K562 (cell line): ENCODE measurements at regions not wholly inside any gene's neighbourhood (a gene's known extent, or its start where the extent isn't known, plus 50 kb on each side); places are given as distances from the start of the nearest gene placed in this dataset.

Experiments used
- BCL6 ChIP-seq: fragments of 250-450 bp; sonication (Bioruptor Pico); IDR thresholded peaks from 2 replicates; pipeline ENCODE4 v1.4.0; 2020
- CBFA2T3 ChIP-seq: fragments of 450-650 bp; IDR thresholded peaks from 2 replicates; pipeline ENCODE4 v1.6.1; 2017
- DNMT1 ChIP-seq: fragments of 450-650 bp; IDR thresholded peaks from 2 replicates; pipeline ENCODE4 v1.6.1; 2016; ENCODE audit warnings: antibody characterized with exemption, mild to moderate bottlenecking
- ELK3 ChIP-seq: fragments of 450-650 bp; formaldehyde crosslinking; IDR thresholded peaks from 2 replicates; pipeline ENCODE4 v1.4.0; 2020; ENCODE audit warnings: mild to moderate bottlenecking
- HNRNPH1 ChIP-seq: fragments of 200-400 bp; formaldehyde crosslinking; optimal IDR thresholded peaks from 2 replicates; pipeline ENCODE3; 2017; ENCODE audit warnings: low read depth, mild to moderate bottlenecking, low read length, moderate library complexity
- IFI16 ChIP-seq: fragments of 250-450 bp; sonication (Bioruptor Pico); IDR thresholded peaks from 2 replicates; pipeline ENCODE4 v2.1.2; 2022; ENCODE audit warnings: mild to moderate bottlenecking, inconsistent platforms
- KDM1A ChIP-seq, 2 experiments: fragments of 450-650 bp; IDR thresholded peaks; 2 replicates each; pipeline ENCODE4 v1.6.1; 2016; ENCODE audit warnings: mild to moderate bottlenecking in 2 of 2
- KLF16 ChIP-seq: IDR thresholded peaks from 2 replicates; pipeline ENCODE4 v1.6.1; 2016; ENCODE audit warnings: antibody characterized with exemption
- MIER1 ChIP-seq: fragments of 450-650 bp; IDR thresholded peaks from 2 replicates; pipeline ENCODE4 v1.6.1; 2016; ENCODE audit warnings: antibody characterized with exemption, mild to moderate bottlenecking, low read depth
- MTA1 ChIP-seq: fragments of 450-650 bp; IDR thresholded peaks from 2 replicates; pipeline ENCODE4 v1.6.1; 2017; ENCODE audit warnings: borderline replicate concordance
- TAF15 ChIP-seq: fragments of 200-400 bp; formaldehyde crosslinking; IDR thresholded peaks from 2 replicates; pipeline ENCODE4 v1.6.1; 2017; ENCODE audit warnings: mild to moderate bottlenecking, low read depth, low read length, moderate library complexity
- TCF15 ChIP-seq: fragments of 250-450 bp; sonication (Bioruptor Pico); IDR thresholded peaks from 2 replicates; pipeline ENCODE4 v1.8.0; 2022; ENCODE audit warnings: moderate library complexity, mild to moderate bottlenecking, inconsistent platforms
- ZBTB1 ChIP-seq: sonication (generic); formaldehyde crosslinking; IDR thresholded peaks from 2 replicates; pipeline ENCODE4 v1.8.1; 2023; ENCODE audit warnings: missing genetic modification reagents, low read depth, mild to moderate bottlenecking, borderline replicate concordance
- ZBTB11 ChIP-seq, 3 experiments: fragments of 200-800 bp in 1 of 3; fragments of 250-450 bp in 1 of 3; fragments of 450-650 bp in 1 of 3; sonication (Bioruptor Pico) in 1 of 3; sonication (Bioruptor generic) in 1 of 3; formaldehyde crosslinking in 1 of 3; IDR thresholded peaks; 2 replicates each; pipeline versions ENCODE4 v1.6.1 to v1.8.0; 2016 to 2022; ENCODE audit warnings: mild to moderate bottlenecking in 2 of 3, missing genetic modification characterization in 2 of 3, missing compliant biosample characterization in 1 of 3, moderate library complexity in 1 of 3
- ZNF140 ChIP-seq: fragments of 250-450 bp; sonication (Bioruptor Pico); IDR thresholded peaks from 2 replicates; pipeline ENCODE4 v1.8.0; 2021; ENCODE audit warnings: moderate library complexity, mild to moderate bottlenecking, inconsistent platforms
- ZNF174 ChIP-seq: fragments of 250-450 bp; sonication (Bioruptor Pico); IDR thresholded peaks from 2 replicates; pipeline ENCODE4 v1.4.0; 2020; ENCODE audit warnings: mild to moderate bottlenecking
- ZNF175 ChIP-seq: fragments of 200-800 bp; sonication (Bioruptor generic); IDR thresholded peaks from 2 replicates; pipeline ENCODE4 v1.6.1; 2016; ENCODE audit warnings: low read depth, mild to moderate bottlenecking, missing genetic modification characterization, missing compliant biosample characterization
- TF ChIP-seq, protein P1 (sequence below), 3 experiments: fragments of 200-800 bp in 1 of 3; sonication (Bioruptor generic) in 1 of 3; sonication (generic) in 1 of 3; formaldehyde crosslinking in 1 of 3; IDR thresholded peaks; 2 replicates each; pipeline versions ENCODE4 v1.6.1 to v1.8.0; 2016 to 2022; ENCODE audit warnings: mild to moderate bottlenecking in 2 of 3, missing compliant biosample characterization in 2 of 3, missing genetic modification characterization in 2 of 3, missing genetic modification reagents in 1 of 3
- TF ChIP-seq, protein P2 (sequence below), 3 experiments: IDR thresholded peaks in 2 of 3; conservative IDR thresholded peaks in 1 of 3; 2 replicates each; pipeline ENCODE4 v1.5.1; 2011 to 2012; ENCODE audit warnings: low read length in 3 of 3, mild to moderate bottlenecking in 3 of 3, control low read depth in 2 of 3, improper control_type of control experiment in 1 of 3, inconsistent platforms in 1 of 3, low read depth in 1 of 3, mixed read lengths in 1 of 3, moderate library complexity in 1 of 3; ENCODE audit not compliant: insufficient read depth in 2 of 3

- TF ChIP-seq CBFA2T3: peak; percentile 39
- TF ChIP-seq ZNF175 (CRISPR knock-in tag): peak; percentile 49; the same call in 1 of the 2 replicates
- TF ChIP-seq ZNF174 (CRISPR knock-in tag): no peak
- TF ChIP-seq ELK3: no peak
- TF ChIP-seq, protein P1, sequence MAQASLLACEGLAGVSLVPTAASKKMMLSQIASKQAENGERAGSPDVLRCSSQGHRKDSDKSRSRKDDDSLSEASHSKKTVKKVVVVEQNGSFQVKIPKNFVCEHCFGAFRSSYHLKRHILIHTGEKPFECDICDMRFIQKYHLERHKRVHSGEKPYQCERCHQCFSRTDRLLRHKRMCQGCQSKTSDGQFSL (CRISPR knock-in tag; IDR thresholded peaks at IDR 0.05): no peak
- TF ChIP-seq, protein P1 (tag; IDR thresholded peaks at IDR 0.05): no peak
- 0 out of 4 replicates have a peak, but pooled peaks of 1 of the 2 experiments have one; percentile 12 for TF ChIP-seq KDM1A (IDR thresholded peaks at IDR 0.05)
- no peak for TF ChIP-seq MIER1
- TF ChIP-seq DNMT1: no peak
- 0 out of 6 replicates have a peak, but pooled peaks of 1 of the 3 experiments have one; percentile 33 for TF ChIP-seq ZBTB11 (CRISPR knock-in tag; IDR thresholded peaks at IDR 0.05)
- TF ChIP-seq ZNF140 (CRISPR knock-in tag): no peak
- no peak for TF ChIP-seq KLF16
- TF ChIP-seq TAF15: no peak
- TF ChIP-seq, protein P2, sequence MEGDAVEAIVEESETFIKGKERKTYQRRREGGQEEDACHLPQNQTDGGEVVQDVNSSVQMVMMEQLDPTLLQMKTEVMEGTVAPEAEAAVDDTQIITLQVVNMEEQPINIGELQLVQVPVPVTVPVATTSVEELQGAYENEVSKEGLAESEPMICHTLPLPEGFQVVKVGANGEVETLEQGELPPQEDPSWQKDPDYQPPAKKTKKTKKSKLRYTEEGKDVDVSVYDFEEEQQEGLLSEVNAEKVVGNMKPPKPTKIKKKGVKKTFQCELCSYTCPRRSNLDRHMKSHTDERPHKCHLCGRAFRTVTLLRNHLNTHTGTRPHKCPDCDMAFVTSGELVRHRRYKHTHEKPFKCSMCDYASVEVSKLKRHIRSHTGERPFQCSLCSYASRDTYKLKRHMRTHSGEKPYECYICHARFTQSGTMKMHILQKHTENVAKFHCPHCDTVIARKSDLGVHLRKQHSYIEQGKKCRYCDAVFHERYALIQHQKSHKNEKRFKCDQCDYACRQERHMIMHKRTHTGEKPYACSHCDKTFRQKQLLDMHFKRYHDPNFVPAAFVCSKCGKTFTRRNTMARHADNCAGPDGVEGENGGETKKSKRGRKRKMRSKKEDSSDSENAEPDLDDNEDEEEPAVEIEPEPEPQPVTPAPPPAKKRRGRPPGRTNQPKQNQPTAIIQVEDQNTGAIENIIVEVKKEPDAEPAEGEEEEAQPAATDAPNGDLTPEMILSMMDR (IDR thresholded peaks at IDR 0.05 in 2 of 3, conservative IDR thresholded peaks at IDR 0.05 in 1 of 3; ENCODE audit: insufficient read depth in 2 of 3, low read depth in 1 of 3, low read length in 3 of 3): no peak
- 0 out of 2 replicates have a peak, but pooled peaks have one; percentile 42 for TF ChIP-seq TCF15 (CRISPR knock-in tag)
- TF ChIP-seq IFI16: no peak
- no peak for TF ChIP-seq HNRNPH1
- TF ChIP-seq MTA1: peak; percentile 23; the same call in 1 of the 2 replicates
- no peak for TF ChIP-seq BCL6
- no peak for TF ChIP-seq ZBTB1 (CRISPR knock-in tag)
Measured at GRCh38 chr6:15897063-15897876, 231.6 kb upstream of the MYLIP start (continued).
